ENCODE measurements at regions not wholly inside any gene's neighbourhood (a gene's known extent, or its start where the extent isn't known, plus 50 kb on each side); places are given as distances from the start of the nearest gene placed in this dataset.

DNA sequence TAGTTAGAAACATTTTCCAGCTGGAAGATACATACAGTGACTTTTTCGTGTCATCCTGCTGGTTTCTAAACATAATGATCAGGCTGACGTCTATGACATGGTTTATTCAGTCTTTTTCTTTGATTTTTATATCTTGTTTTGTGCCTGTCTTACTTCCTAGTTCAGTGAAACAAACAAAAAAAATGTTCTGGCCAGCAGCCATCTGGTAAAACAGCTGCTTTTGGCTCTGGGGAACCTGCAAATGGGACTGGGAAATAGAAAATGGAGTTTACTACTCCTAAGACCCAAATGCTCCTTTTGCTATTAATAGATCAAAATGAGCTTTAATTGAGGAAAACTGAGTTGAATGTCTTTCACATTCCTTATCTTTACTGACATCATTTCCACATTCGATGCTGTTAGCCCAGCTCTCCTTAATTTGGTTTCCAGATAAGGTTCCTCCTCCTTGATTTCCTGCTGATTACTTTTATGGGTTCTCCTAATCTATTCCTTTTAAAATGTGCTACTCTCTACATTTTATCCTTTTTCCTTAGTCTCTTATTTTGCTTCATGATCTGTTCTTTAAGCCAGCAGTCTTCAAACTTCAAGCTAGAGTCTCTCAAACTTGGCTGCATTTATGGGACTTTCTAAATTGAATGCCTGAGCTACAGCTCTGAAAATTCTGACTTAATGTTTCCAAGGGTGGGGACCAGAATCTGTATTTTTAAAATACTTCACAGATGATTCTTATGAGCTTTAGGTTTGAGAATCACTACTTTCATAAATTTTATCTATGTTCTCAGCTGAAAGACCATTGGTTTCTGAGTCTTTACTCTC is 499.5 kb downstream of the ANKRD50 start:
- no peak overlapping the region for H3K4me3 Mint-ChIP-seq
- no peak for TF ChIP-seq CTCF (IDR thresholded peaks at IDR 0.05; ENCODE audit: unreplicated experiment in 3 of 3)
- no peaks in the 10 kb centered on the region for H3K36me3 Mint-ChIP-seq (ENCODE audit: low read depth)
- H3K27me3 Mint-ChIP-seq (ENCODE audit: low read depth), result no peaks in the 10 kb centered on the region
- H3K4me1 Mint-ChIP-seq, result peaks cover 24% of the 10 kb centered on the region
- H3K9me3 Mint-ChIP-seq, result no peaks in the 10 kb centered on the region
- peak overlapping the region; percentile 26 to 63 (median 58) for H3K27ac Mint-ChIP-seq

DNA sequence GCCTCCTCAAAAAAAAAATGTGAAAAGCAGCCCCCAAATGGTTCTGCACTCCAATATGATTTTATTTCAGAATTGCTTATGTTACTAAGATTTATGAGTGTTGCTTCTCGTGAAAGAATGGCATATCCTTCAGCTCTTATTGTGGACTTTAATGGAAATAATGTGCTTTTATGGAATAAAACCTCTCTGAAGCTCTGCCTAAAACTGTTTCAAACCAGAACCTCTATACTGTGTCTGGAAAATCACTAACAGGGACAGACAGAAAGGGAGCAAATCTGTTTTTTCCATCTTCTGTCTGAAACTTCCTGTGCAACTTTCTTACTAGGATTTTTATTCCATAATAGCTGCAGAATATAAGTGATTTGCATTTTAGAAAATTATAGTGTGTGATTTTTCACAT is 493.1 kb downstream of the ANKRD50 start:
- Mint-ChIP-seq H3K27me3 (ENCODE audit: low read depth) (no peaks in the 10 kb centered on the region), H3K9me3 (no peaks in the 10 kb centered on the region), H3K4me3 (no peak overlapping the region), H3K36me3 (ENCODE audit: low read depth) (no peaks in the 10 kb centered on the region), H3K4me1 (peaks cover 18% of the 10 kb centered on the region), H3K27ac (peak overlapping the region; percentile 42 to 55 (median 54))
- no peak for TF ChIP-seq CTCF (IDR thresholded peaks at IDR 0.05; ENCODE audit: unreplicated experiment in 3 of 3)

DNA sequence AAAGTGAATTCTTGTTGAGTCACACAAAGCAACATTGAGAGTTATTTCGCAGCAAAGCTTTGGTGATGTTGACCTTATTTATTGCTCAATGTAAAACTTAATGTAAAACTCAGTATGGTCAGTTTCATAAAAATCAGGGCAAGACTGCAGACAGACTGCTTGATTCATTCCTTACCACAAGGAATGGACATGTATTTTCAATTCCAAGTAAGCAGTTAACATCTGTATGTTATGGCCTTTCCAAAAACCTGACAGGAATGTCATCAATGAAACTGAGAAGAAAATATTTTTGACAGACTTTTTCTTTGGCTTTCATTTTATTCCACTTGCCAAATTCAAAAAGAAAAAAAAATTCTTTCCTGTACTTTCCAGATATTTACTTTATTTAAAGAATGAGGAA is 488.3 kb downstream of the ANKRD50 start:
- TF ChIP-seq CTCF (IDR thresholded peaks at IDR 0.05; ENCODE audit: unreplicated experiment in 3 of 3), result no peak
- H3K27me3 Mint-ChIP-seq (ENCODE audit: low read depth), result no peaks in the 10 kb centered on the region
- H3K4me1 Mint-ChIP-seq, result peaks cover 4% of the 10 kb centered on the region
- no peak overlapping the region for H3K4me3 Mint-ChIP-seq
- H3K36me3 Mint-ChIP-seq (ENCODE audit: low read depth), result no peaks in the 10 kb centered on the region
- peaks cover 20% of the 10 kb centered on the region for H3K9me3 Mint-ChIP-seq
- H3K27ac Mint-ChIP-seq, result peak overlapping the region in 1 of 3 experiments; percentile 13

- H3K4me3 Mint-ChIP-seq, result no peak overlapping the region
- no peaks in the 10 kb centered on the region for H3K4me1 Mint-ChIP-seq
- no peak for TF ChIP-seq CTCF (IDR thresholded peaks at IDR 0.05; ENCODE audit: unreplicated experiment in 3 of 3)
- no peak overlapping the region for H3K27ac Mint-ChIP-seq
- H3K27me3 Mint-ChIP-seq (ENCODE audit: low read depth), result no peaks in the 10 kb centered on the region
- H3K36me3 Mint-ChIP-seq (ENCODE audit: low read depth), result no peaks in the 10 kb centered on the region
- peaks cover 34% of the 10 kb centered on the region for H3K9me3 Mint-ChIP-seq
Observed at GRCh38 chr4:124227981-124228380, 484.6 kb downstream of the ANKRD50 start.

DNA sequence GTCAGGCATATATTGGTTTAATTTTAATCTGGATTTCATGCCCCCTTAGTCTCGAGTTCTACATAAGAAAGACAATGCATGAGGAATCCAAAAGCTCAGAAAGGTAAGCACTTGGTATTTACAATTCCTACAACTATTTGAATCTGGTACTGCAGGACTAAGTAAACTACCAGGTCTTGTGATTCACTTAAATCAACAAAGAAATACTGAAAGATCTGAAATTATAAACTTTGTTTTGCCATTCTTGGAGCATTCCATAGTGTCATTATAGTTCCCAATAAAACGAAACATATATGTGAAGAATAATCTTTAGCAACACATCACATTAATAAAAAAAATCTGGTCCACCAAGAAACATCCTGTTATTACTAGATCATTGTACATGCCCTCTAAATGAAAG is 482.3 kb downstream of the ANKRD50 start:
- peaks cover 34% of the 10 kb centered on the region for H3K9me3 Mint-ChIP-seq
- H3K27ac Mint-ChIP-seq, result no peak overlapping the region
- no peaks in the 10 kb centered on the region for H3K36me3 Mint-ChIP-seq (ENCODE audit: low read depth)
- no peak for TF ChIP-seq CTCF (IDR thresholded peaks at IDR 0.05; ENCODE audit: unreplicated experiment in 3 of 3)
- H3K4me3 Mint-ChIP-seq, result no peak overlapping the region
- no peaks in the 10 kb centered on the region for H3K27me3 Mint-ChIP-seq (ENCODE audit: low read depth)
- no peaks in the 10 kb centered on the region for H3K4me1 Mint-ChIP-seq

GRCh38 chr4:124234771-124235170 is 477.8 kb downstream of the ANKRD50 start:
- no peak for TF ChIP-seq CTCF (IDR thresholded peaks at IDR 0.05; ENCODE audit: unreplicated experiment in 3 of 3)
- no peaks in the 10 kb centered on the region for H3K4me1 Mint-ChIP-seq
- peak overlapping the region in 1 of 3 experiments; percentile 59 for H3K27ac Mint-ChIP-seq
- no peak overlapping the region for H3K4me3 Mint-ChIP-seq
- H3K9me3 Mint-ChIP-seq, result peaks cover 18% of the 10 kb centered on the region
- H3K36me3 Mint-ChIP-seq (ENCODE audit: low read depth), result peaks cover 3% of the 10 kb centered on the region
- no peaks in the 10 kb centered on the region for H3K27me3 Mint-ChIP-seq (ENCODE audit: low read depth)
